K562 (cell line): ENCODE measurements at regions not wholly inside any gene's neighbourhood (a gene's known extent, or its start where the extent isn't known, plus 50 kb on each side); places are given as distances from the start of the nearest gene placed in this dataset.

Experiments used
- ATAC-seq: fragments of 200-7000 bp; cut with Tn5 transposase; 3 replicates; pipeline ENCODE4 v1.9.1; 2020; ENCODE audit warnings: moderate library complexity
- BruUV-seq: library from RNA; stranded (reverse); fragments of 400-500 nt; replicated peaks from 2 replicates; lab custom pipeline; 2021; lab: Mats Ljungman, UMichigan
- CTCF ChIA-PET: fragments of 300-600 bp; formaldehyde crosslinking; extraction: SDS; loops from one replicate; lab custom pipeline; 2021; ENCODE audit warnings: low intra/inter-chr PET ratio; lab: Yijun Ruan, JAX
- POLR2A ChIA-PET: fragments of 300-600, 350-650 bp; sonication (Branson Sonifier 250); formaldehyde crosslinking; extraction: SDS; loops from one replicate; lab custom pipeline; 2021; ENCODE audit warnings: antibody characterized with exemption, inconsistent platforms; lab: Yijun Ruan, JAX
- DNase-seq, 4 experiments: peaks; one replicate each; pipeline versions ENCODE4 v3.0.0 to v3.0.0-alpha.2; 2011 to 2018; ENCODE audit warnings: low spot score in 3 of 4, mixed read lengths in 3 of 4; ENCODE audit errors: extremely low read depth in 1 of 4
- FAIRE-seq: peaks from 2 replicates; lab custom pipeline; 2011; peaks lifted over from hg19 to GRCh38; lab: Jason Lieb, UNC
- H2AFZ ChIP-seq: 2 replicates; pipeline ENCODE4 v1.6.0; 2011; ENCODE audit warnings: low read depth, low read length, control low read depth, inconsistent platforms
- H3K27ac ChIP-seq: fragments of 200-600 bp; 3 replicates; pipeline ENCODE4 v1.8.0; 2011; ENCODE audit warnings: low read depth, mild to moderate bottlenecking, control low read depth, inconsistent platforms, low read length, moderate library complexity, mixed read lengths; ENCODE audit errors: extremely low read depth
- H3K27me3 ChIP-seq, 2 experiments: fragments of 300-600 bp in 1 of 2; 2 replicates in 1 of 2; 3 replicates in 1 of 2; pipeline versions ENCODE4 v1.6.0 to v1.8.0; 2011; ENCODE audit warnings: inconsistent platforms in 2 of 2, low read length in 2 of 2, mild to moderate bottlenecking in 1 of 2, mixed read lengths in 1 of 2, moderate library complexity in 1 of 2; ENCODE audit not compliant: control insufficient read depth in 2 of 2, insufficient read depth in 2 of 2
- H3K36me3 ChIP-seq: fragments of 300-600 bp; 3 replicates; pipeline ENCODE4 v1.8.0; 2011; ENCODE audit warnings: mild to moderate bottlenecking, low read length, inconsistent platforms; ENCODE audit not compliant: control insufficient read depth, insufficient read depth
- H3K4me1 ChIP-seq, 2 experiments: fragments of 200-600 bp in 1 of 2; replicated peaks in 1 of 2; 2 replicates in 1 of 2; 3 replicates in 1 of 2; pipeline versions ENCODE4 v1.5.1 to v1.8.0; 2011; ENCODE audit warnings: inconsistent platforms in 2 of 2, low read length in 2 of 2, mild to moderate bottlenecking in 1 of 2, mixed read lengths in 1 of 2, moderate library complexity in 1 of 2; ENCODE audit not compliant: control insufficient read depth in 2 of 2, insufficient read depth in 2 of 2
- H3K4me2 ChIP-seq: 2 replicates; pipeline ENCODE4 v1.6.1; 2011; ENCODE audit warnings: low read length, control low read depth, inconsistent platforms, mixed read lengths; ENCODE audit not compliant: insufficient read depth
- H3K4me3 ChIP-seq: fragments of 200-600 bp; sonication (generic), shearing (Covaris generic); 2 replicates; pipeline ENCODE4 v1.5.1; 2016; ENCODE audit warnings: control low read depth, inconsistent platforms
- H3K79me2 ChIP-seq: fragments of 200-600 bp; 3 replicates; pipeline ENCODE4 v1.8.0; 2011; ENCODE audit warnings: low read length, inconsistent platforms; ENCODE audit not compliant: control insufficient read depth, insufficient read depth
- H3K9ac ChIP-seq, 2 experiments: 2 replicates each; pipeline versions ENCODE4 v1.6.0 to v1.6.1; 2011; ENCODE audit warnings: low read depth in 2 of 2, low read length in 2 of 2, control low read depth in 1 of 2, inconsistent platforms in 1 of 2, mild to moderate bottlenecking in 1 of 2, mixed read lengths in 1 of 2; ENCODE audit not compliant: insufficient read depth in 1 of 2
- H3K9me1 ChIP-seq: one replicate; pipeline ENCODE4 v1.6.0; 2011; ENCODE audit warnings: inconsistent platforms, mild to moderate bottlenecking, low read length, moderate library complexity; ENCODE audit not compliant: control insufficient read depth, insufficient read depth
- H3K9me3 ChIP-seq: replicated peaks from 2 replicates; pipeline ENCODE4 v1.5.1; 2011; ENCODE audit warnings: low read depth, low read length, inconsistent platforms; ENCODE audit not compliant: control insufficient read depth, insufficient read depth
- H4K20me1 ChIP-seq: replicated peaks from 2 replicates; pipeline ENCODE4 v1.6.1; 2011; ENCODE audit warnings: low read length, inconsistent platforms, mixed read lengths; ENCODE audit not compliant: control insufficient read depth, insufficient read depth
- BCOR ChIP-seq: fragments of 450-650 bp; IDR thresholded peaks from 2 replicates; pipeline ENCODE4 v1.6.1; 2016
- CEBPG ChIP-seq, 3 experiments: fragments of 200-800 bp in 1 of 3; sonication (Bioruptor generic) in 1 of 3; sonication (generic) in 1 of 3; formaldehyde crosslinking in 1 of 3; IDR thresholded peaks in 2 of 3; conservative IDR thresholded peaks in 1 of 3; 2 replicates each; pipeline versions ENCODE4 v1.6.1 to v1.8.0; 2016 to 2022; ENCODE audit warnings: missing compliant biosample characterization in 2 of 3, missing genetic modification characterization in 2 of 3, mild to moderate bottlenecking in 1 of 3, missing genetic modification reagents in 1 of 3
- HMG20B ChIP-seq: fragments of 250-450 bp; sonication (Bioruptor Pico); IDR thresholded peaks from 2 replicates; pipeline ENCODE4 v1.5.0; 2021; ENCODE audit warnings: mild to moderate bottlenecking
- LEF1 ChIP-seq: fragments of 450-650 bp; IDR thresholded peaks from 2 replicates; pipeline ENCODE4 v1.6.1; 2016; ENCODE audit warnings: mild to moderate bottlenecking
- MEIS2 ChIP-seq: fragments of 450-650 bp; IDR thresholded peaks from 2 replicates; pipeline ENCODE4 v1.6.1; 2014; ENCODE audit warnings: mild to moderate bottlenecking; ENCODE audit not compliant: partially characterized antibody
- NCOA6 ChIP-seq: fragments of 450-650 bp; IDR thresholded peaks from 2 replicates; pipeline ENCODE4 v1.6.1; 2017; ENCODE audit warnings: mild to moderate bottlenecking
- NFIX ChIP-seq: fragments of 250-450 bp; sonication (Bioruptor Pico); IDR thresholded peaks from 2 replicates; pipeline ENCODE4 v1.4.0; 2020; ENCODE audit warnings: low read depth, mild to moderate bottlenecking, moderate library complexity
- RAD51 ChIP-seq: fragments of 450-650 bp; IDR thresholded peaks from 2 replicates; pipeline ENCODE4 v1.7.1; 2016; ENCODE audit warnings: low read depth, mild to moderate bottlenecking, borderline replicate concordance
- RB1 ChIP-seq: fragments of 450-650 bp; IDR thresholded peaks from 2 replicates; pipeline ENCODE4 v1.6.1; 2017; ENCODE audit warnings: low read depth, mild to moderate bottlenecking
- TAF15 ChIP-seq: fragments of 200-400 bp; formaldehyde crosslinking; IDR thresholded peaks from 2 replicates; pipeline ENCODE4 v1.6.1; 2017; ENCODE audit warnings: mild to moderate bottlenecking, low read depth, low read length, moderate library complexity
- ZNF668 ChIP-seq: fragments of 250-450 bp; sonication (Bioruptor Pico); IDR thresholded peaks from 2 replicates; pipeline ENCODE4 v1.8.0; 2022; ENCODE audit warnings: mild to moderate bottlenecking, inconsistent platforms
- in situ Hi-C: fragments of 300-500 bp; cut with MboI; formaldehyde crosslinking; loops from 4 replicates; pipeline ENCODE4 v1.15.0; 2018; ENCODE audit warnings: inconsistent platforms, mixed read lengths
- intact Hi-C: fragments of 100-400 bp; cut with micrococcal nuclease; formaldehyde crosslinking; loops from 2 replicates; pipeline ENCODE4 v1.14.2; 2022
- TF ChIP-seq, protein P1 (sequence below): fragments of 450-650 bp; IDR thresholded peaks from 2 replicates; pipeline ENCODE4 v1.6.1; 2018; ENCODE audit warnings: mild to moderate bottlenecking, low read depth; ENCODE audit not compliant: partially characterized antibody
- TF ChIP-seq, protein P2 (sequence below): fragments of 250-450 bp; sonication (Bioruptor Pico); IDR thresholded peaks from 2 replicates; pipeline ENCODE4 v1.9.0; 2021; ENCODE audit warnings: mild to moderate bottlenecking, inconsistent platforms
- TF ChIP-seq, protein P3 (sequence below): fragments of 450-650 bp; IDR thresholded peaks from 2 replicates; pipeline ENCODE4 v1.7.1; 2018; ENCODE audit warnings: mild to moderate bottlenecking, low read depth; ENCODE audit not compliant: partially characterized antibody
- TF ChIP-seq, protein P4 (sequence below), 3 experiments: IDR thresholded peaks in 2 of 3; conservative IDR thresholded peaks in 1 of 3; 2 replicates each; pipeline ENCODE4 v1.5.1; 2011 to 2012; ENCODE audit warnings: low read length in 3 of 3, mild to moderate bottlenecking in 3 of 3, control low read depth in 2 of 3, improper control_type of control experiment in 1 of 3, inconsistent platforms in 1 of 3, low read depth in 1 of 3, mixed read lengths in 1 of 3, moderate library complexity in 1 of 3; ENCODE audit not compliant: insufficient read depth in 2 of 3

DNA sequence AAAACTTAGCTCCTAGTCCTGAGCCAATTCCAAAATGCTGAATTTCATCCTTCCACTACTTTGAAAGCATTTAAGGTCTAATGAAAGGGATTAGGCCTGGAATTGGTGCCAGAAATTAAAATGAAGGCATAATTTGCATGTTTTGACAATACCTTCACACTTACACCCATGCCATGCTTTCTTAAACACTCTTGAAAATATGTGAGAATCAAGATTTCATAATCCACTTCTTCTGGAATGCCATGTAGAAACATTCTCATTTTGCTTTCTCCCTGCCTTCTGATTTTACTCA, 77.1 kb downstream of the ANKEF1 start:
- no TSS peak for BruUV-seq
- ChIA-PET CTCF (no interaction called here), POLR2A (no interaction called here)
- H3K9ac ChIP-seq = no peak overlapping the region
- in situ Hi-C loops = no loop called here
- H3K9me3 ChIP-seq = no peaks in the 10 kb centered on the region
- FAIRE-seq (no peak), ATAC-seq (no peak), DNase-seq (no peak)
- no peak overlapping the region for H3K4me2 ChIP-seq
- no peaks in the 10 kb centered on the region for H4K20me1 ChIP-seq
- no peak overlapping the region for H3K4me3 ChIP-seq
- H2AFZ ChIP-seq = no peak overlapping the region
- H3K27ac ChIP-seq = no peak overlapping the region
- H3K9me1 ChIP-seq = no peaks in the 10 kb centered on the region
- no peaks in the 10 kb centered on the region for H3K79me2 ChIP-seq
- intact Hi-C loops = no loop called here
- H3K36me3 ChIP-seq = no peaks in the 10 kb centered on the region
- no peaks in the 10 kb centered on the region for H3K4me1 ChIP-seq
- no peaks in the 10 kb centered on the region for H3K27me3 ChIP-seq
- TF ChIP-seq NCOA6 = no peak
- TF ChIP-seq RAD51 = no peak
- TF ChIP-seq HMG20B (CRISPR knock-in tag) = no peak
- no peak for TF ChIP-seq RB1
- no peak for TF ChIP-seq ZNF668
- TF ChIP-seq LEF1 = no peak
- TF ChIP-seq NFIX (CRISPR knock-in tag) = no peak
- TF ChIP-seq, protein P1, sequence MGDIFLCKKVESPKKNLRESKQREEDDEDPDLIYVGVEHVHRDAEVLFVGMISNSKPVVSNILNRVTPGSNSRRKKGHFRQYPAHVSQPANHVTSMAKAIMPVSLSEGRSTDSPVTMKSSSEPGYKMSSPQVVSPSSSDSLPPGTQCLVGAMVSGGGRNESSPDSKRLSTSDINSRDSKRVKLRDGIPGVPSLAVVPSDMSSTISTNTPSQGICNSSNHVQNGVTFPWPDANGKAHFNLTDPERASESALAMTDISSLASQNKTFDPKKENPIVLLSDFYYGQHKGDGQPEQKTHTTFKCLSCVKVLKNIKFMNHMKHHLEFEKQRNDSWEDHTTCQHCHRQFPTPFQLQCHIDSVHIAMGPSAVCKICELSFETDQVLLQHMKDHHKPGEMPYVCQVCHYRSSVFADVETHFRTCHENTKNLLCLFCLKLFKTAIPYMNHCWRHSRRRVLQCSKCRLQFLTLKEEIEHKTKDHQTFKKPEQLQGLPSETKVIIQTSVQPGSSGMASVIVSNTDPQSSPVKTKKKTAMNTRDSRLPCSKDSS = no peak
- TF ChIP-seq BCOR = no peak
- TF ChIP-seq, protein P2, sequence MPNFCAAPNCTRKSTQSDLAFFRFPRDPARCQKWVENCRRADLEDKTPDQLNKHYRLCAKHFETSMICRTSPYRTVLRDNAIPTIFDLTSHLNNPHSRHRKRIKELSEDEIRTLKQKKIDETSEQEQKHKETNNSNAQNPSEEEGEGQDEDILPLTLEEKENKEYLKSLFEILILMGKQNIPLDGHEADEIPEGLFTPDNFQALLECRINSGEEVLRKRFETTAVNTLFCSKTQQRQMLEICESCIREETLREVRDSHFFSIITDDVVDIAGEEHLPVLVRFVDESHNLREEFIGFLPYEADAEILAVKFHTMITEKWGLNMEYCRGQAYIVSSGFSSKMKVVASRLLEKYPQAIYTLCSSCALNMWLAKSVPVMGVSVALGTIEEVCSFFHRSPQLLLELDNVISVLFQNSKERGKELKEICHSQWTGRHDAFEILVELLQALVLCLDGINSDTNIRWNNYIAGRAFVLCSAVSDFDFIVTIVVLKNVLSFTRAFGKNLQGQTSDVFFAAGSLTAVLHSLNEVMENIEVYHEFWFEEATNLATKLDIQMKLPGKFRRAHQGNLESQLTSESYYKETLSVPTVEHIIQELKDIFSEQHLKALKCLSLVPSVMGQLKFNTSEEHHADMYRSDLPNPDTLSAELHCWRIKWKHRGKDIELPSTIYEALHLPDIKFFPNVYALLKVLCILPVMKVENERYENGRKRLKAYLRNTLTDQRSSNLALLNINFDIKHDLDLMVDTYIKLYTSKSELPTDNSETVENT (CRISPR knock-in tag) = no peak
- TF ChIP-seq, protein P3, sequence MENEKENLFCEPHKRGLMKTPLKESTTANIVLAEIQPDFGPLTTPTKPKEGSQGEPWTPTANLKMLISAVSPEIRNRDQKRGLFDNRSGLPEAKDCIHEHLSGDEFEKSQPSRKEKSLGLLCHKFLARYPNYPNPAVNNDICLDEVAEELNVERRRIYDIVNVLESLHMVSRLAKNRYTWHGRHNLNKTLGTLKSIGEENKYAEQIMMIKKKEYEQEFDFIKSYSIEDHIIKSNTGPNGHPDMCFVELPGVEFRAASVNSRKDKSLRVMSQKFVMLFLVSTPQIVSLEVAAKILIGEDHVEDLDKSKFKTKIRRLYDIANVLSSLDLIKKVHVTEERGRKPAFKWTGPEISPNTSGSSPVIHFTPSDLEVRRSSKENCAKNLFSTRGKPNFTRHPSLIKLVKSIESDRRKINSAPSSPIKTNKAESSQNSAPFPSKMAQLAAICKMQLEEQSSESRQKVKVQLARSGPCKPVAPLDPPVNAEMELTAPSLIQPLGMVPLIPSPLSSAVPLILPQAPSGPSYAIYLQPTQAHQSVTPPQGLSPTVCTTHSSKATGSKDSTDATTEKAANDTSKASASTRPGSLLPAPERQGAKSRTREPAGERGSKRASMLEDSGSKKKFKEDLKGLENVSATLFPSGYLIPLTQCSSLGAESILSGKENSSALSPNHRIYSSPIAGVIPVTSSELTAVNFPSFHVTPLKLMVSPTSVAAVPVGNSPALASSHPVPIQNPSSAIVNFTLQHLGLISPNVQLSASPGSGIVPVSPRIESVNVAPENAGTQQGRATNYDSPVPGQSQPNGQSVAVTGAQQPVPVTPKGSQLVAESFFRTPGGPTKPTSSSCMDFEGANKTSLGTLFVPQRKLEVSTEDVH = no peak
- TF ChIP-seq, protein P4, sequence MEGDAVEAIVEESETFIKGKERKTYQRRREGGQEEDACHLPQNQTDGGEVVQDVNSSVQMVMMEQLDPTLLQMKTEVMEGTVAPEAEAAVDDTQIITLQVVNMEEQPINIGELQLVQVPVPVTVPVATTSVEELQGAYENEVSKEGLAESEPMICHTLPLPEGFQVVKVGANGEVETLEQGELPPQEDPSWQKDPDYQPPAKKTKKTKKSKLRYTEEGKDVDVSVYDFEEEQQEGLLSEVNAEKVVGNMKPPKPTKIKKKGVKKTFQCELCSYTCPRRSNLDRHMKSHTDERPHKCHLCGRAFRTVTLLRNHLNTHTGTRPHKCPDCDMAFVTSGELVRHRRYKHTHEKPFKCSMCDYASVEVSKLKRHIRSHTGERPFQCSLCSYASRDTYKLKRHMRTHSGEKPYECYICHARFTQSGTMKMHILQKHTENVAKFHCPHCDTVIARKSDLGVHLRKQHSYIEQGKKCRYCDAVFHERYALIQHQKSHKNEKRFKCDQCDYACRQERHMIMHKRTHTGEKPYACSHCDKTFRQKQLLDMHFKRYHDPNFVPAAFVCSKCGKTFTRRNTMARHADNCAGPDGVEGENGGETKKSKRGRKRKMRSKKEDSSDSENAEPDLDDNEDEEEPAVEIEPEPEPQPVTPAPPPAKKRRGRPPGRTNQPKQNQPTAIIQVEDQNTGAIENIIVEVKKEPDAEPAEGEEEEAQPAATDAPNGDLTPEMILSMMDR (IDR thresholded peaks at IDR 0.05 in 2 of 3, conservative IDR thresholded peaks at IDR 0.05 in 1 of 3; ENCODE audit: insufficient read depth in 2 of 3, low read depth in 1 of 3, low read length in 3 of 3) = no peak
- no peak for TF ChIP-seq CEBPG (CRISPR knock-in tag; IDR thresholded peaks at IDR 0.05)
- no peak for TF ChIP-seq CEBPG (tag; conservative IDR thresholded peaks at IDR 0.05 in 1 of 2, IDR thresholded peaks at IDR 0.05 in 1 of 2)
- TF ChIP-seq TAF15 = no peak
- no peak for TF ChIP-seq MEIS2
